Transverse colon (tissue), 4 donors: ENCODE measurements at regions not wholly inside any gene's neighbourhood (a gene's known extent, or its start where the extent isn't known, plus 50 kb on each side); places are given as distances from the start of the nearest gene placed in this dataset.

Experiments
- POLR2A ChIP-seq: fragments of 450-650 bp; IDR thresholded peaks from one replicate; pipeline ENCODE4 v1.6.1; 2016; ENCODE audit warnings: antibody characterized with exemption, mild to moderate bottlenecking, moderate library complexity
- POLR2AphosphoS5 ChIP-seq, 3 donors: sonication (generic); formaldehyde crosslinking; IDR thresholded peaks; one replicate each; pipeline ENCODE4 v1.6.1; 2016; ENCODE audit warnings: antibody characterized with exemption in 3 of 3
- TF ChIP-seq, protein P1 (sequence below), 5 experiments: fragments of 200-600 bp in 3 of 5; fragments of 450-650 bp in 2 of 5; sonication (generic) in 3 of 5; IDR thresholded peaks; 1 replicate in 2 of 5; 2 replicates in 3 of 5; pipeline ENCODE4 v1.5.1; 2016 to 2017; ENCODE audit warnings: antibody characterized with exemption in 5 of 5, inconsistent platforms in 3 of 5, mild to moderate bottlenecking in 2 of 5, moderate library complexity in 1 of 5

DNA sequence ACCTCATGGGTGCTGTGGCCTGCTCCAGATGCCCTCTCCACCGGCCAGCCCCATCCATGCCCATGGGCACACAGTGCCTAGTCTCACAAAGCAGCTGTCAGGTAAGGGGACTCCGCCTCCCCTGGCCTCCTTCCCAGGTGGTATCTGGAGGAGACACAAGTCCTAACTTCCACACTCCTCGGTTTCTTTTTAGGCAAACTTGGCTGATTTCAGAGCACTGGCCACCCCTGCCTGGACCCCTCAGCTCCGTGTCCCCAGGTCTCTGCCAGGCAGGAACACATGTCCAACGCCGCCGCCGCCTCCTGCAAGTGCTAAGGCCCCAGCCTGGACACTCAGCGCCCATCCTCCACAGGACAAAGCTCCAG lies 324.1 kb upstream of the DIO3 start:
- TF ChIP-seq POLR2AphosphoS5 (IDR thresholded peaks at IDR 0.05): no peak
- TF ChIP-seq, protein P1, sequence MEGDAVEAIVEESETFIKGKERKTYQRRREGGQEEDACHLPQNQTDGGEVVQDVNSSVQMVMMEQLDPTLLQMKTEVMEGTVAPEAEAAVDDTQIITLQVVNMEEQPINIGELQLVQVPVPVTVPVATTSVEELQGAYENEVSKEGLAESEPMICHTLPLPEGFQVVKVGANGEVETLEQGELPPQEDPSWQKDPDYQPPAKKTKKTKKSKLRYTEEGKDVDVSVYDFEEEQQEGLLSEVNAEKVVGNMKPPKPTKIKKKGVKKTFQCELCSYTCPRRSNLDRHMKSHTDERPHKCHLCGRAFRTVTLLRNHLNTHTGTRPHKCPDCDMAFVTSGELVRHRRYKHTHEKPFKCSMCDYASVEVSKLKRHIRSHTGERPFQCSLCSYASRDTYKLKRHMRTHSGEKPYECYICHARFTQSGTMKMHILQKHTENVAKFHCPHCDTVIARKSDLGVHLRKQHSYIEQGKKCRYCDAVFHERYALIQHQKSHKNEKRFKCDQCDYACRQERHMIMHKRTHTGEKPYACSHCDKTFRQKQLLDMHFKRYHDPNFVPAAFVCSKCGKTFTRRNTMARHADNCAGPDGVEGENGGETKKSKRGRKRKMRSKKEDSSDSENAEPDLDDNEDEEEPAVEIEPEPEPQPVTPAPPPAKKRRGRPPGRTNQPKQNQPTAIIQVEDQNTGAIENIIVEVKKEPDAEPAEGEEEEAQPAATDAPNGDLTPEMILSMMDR (IDR thresholded peaks at IDR 0.05): no peak
- no peak for TF ChIP-seq POLR2A
